GM12878 (cell line): ENCODE measurements at regions not wholly inside any gene's neighbourhood (a gene's known extent, or its start where the extent isn't known, plus 50 kb on each side); places are given as distances from the start of the nearest gene placed in this dataset.

ENCODE experiments used
- BCL11A ChIP-seq: IDR thresholded peaks from 2 replicates; pipeline ENCODE4 v1.6.1; 2011; ENCODE audit warnings: low read depth, low read length
- BMI1 ChIP-seq: fragments of 450-650 bp; IDR thresholded peaks from 2 replicates; pipeline ENCODE4 v1.6.1; 2016; ENCODE audit warnings: mild to moderate bottlenecking, moderate library complexity, borderline replicate concordance
- BRCA1 ChIP-seq: IDR thresholded peaks from 2 replicates; pipeline ENCODE4 v1.6.1; 2011; ENCODE audit warnings: low read depth, low read length, improper control_type of control experiment
- CHD1 ChIP-seq: IDR thresholded peaks from 2 replicates; pipeline ENCODE4 v1.6.1; 2012; ENCODE audit warnings: low read depth, low read length, improper control_type of control experiment
- CHD2 ChIP-seq: IDR thresholded peaks from 2 replicates; pipeline ENCODE4 v1.6.1; 2011; ENCODE audit warnings: low read depth, low read length, improper control_type of control experiment, borderline replicate concordance
- CREB1 ChIP-seq: IDR thresholded peaks from 2 replicates; pipeline ENCODE4 v1.6.1; 2012; ENCODE audit warnings: low read depth, mild to moderate bottlenecking, inconsistent platforms
- EZH2 ChIP-seq: IDR thresholded peaks from 2 replicates; pipeline ENCODE4 v1.6.1; 2012; ENCODE audit warnings: low read depth, mild to moderate bottlenecking, control low read depth, inconsistent platforms, low read length, borderline replicate concordance; ENCODE audit not compliant: control insufficient read depth
- FOXK2 ChIP-seq: fragments of 450-650 bp; IDR thresholded peaks from 2 replicates; pipeline ENCODE4 v1.6.1; 2017; ENCODE audit warnings: mild to moderate bottlenecking, moderate library complexity
- HDAC2 ChIP-seq: fragments of 200-600 bp; sonication (generic); IDR thresholded peaks from 2 replicates; pipeline ENCODE4 v1.6.1; 2017
- IRF3 ChIP-seq: fragments of 450-650 bp; IDR thresholded peaks from 2 replicates; pipeline ENCODE4 v1.6.1; 2014; ENCODE audit warnings: mild to moderate bottlenecking
- JUNB ChIP-seq: IDR thresholded peaks from 2 replicates; pipeline ENCODE4 v1.6.1; 2016; ENCODE audit warnings: antibody characterized with exemption, mild to moderate bottlenecking
- LARP7 ChIP-seq: fragments of 450-650 bp; IDR thresholded peaks from 2 replicates; pipeline ENCODE4 v1.6.1; 2017; ENCODE audit warnings: mild to moderate bottlenecking
- NFYB ChIP-seq: IDR thresholded peaks from 2 replicates; pipeline ENCODE4 v1.6.1; 2011; ENCODE audit warnings: low read depth, mild to moderate bottlenecking, low read length, improper control_type of control experiment, moderate library complexity; ENCODE audit not compliant: insufficient read depth
- NKRF ChIP-seq: fragments of 450-650 bp; conservative IDR thresholded peaks from 2 replicates; pipeline ENCODE4 v1.6.1; 2017; ENCODE audit warnings: mild to moderate bottlenecking, moderate library complexity
- NR2F1 ChIP-seq: fragments of 450-650 bp; conservative IDR thresholded peaks from 2 replicates; pipeline ENCODE4 v1.6.1; 2017; ENCODE audit warnings: mild to moderate bottlenecking
- PML ChIP-seq: IDR thresholded peaks from 2 replicates; pipeline ENCODE4 v1.6.1; 2012; ENCODE audit warnings: low read length, inconsistent platforms
- POLR2A ChIP-seq: IDR thresholded peaks from 2 replicates; pipeline ENCODE4 v1.6.1; 2011; ENCODE audit warnings: low read depth, mild to moderate bottlenecking, low read length
- POU2F2 ChIP-seq: IDR thresholded peaks from 3 replicates; pipeline ENCODE4 v1.6.1; 2011; ENCODE audit warnings: low read depth, mild to moderate bottlenecking, low read length, borderline replicate concordance
- PRDM15 ChIP-seq: fragments of 450-650 bp; formaldehyde crosslinking; IDR thresholded peaks from 2 replicates; pipeline ENCODE4 v1.4.0; 2020; ENCODE audit warnings: mild to moderate bottlenecking, moderate library complexity
- SKIL ChIP-seq: fragments of 450-650 bp; IDR thresholded peaks from 2 replicates; pipeline ENCODE4 v1.6.1; 2017; ENCODE audit warnings: mild to moderate bottlenecking, low read depth, inconsistent platforms; ENCODE audit not compliant: poor library complexity, severe bottlenecking
- SP1 ChIP-seq: IDR thresholded peaks from one replicate; pipeline ENCODE4 v1.6.1; 2011; ENCODE audit warnings: low read depth, low read length
- SREBF1 ChIP-seq: IDR thresholded peaks from 2 replicates; pipeline ENCODE4 v1.6.1; 2012; ENCODE audit warnings: mild to moderate bottlenecking, low read length
- TAF1 ChIP-seq: IDR thresholded peaks from 2 replicates; pipeline ENCODE4 v1.6.1; 2011; ENCODE audit warnings: mild to moderate bottlenecking, low read depth, low read length, borderline replicate concordance
- YY1 ChIP-seq: IDR thresholded peaks from 2 replicates; pipeline ENCODE4 v1.6.1; 2011; ENCODE audit warnings: low read depth, mild to moderate bottlenecking, low read length
- ZNF622 ChIP-seq: fragments of 450-650 bp; IDR thresholded peaks from 2 replicates; pipeline ENCODE4 v1.6.1; 2017; ENCODE audit warnings: mild to moderate bottlenecking, inconsistent platforms

- TF ChIP-seq CREB1 (no peak), NKRF (0 out of 2 replicates have a peak, but pooled peaks have one; percentile 18), POLR2A (peak; percentile 88), POU2F2 (peak; percentile 66; the same call in 2 of the 3 replicates), LARP7 (peak; percentile 56; the same call in 1 of the 2 replicates), TAF1 (peak; percentile 74; the same call in 1 of the 2 replicates), FOXK2 (no peak), SKIL (no peak), NR2F1 (no peak), PML (0 out of 2 replicates have a peak, but pooled peaks have one; percentile 64), PRDM15 (CRISPR knock-in tag) (no peak), BRCA1 (no peak), BCL11A (no peak), SP1 (peak; percentile 64), NFYB (peak; percentile 68; the same call in 1 of the 2 replicates), CHD1 (no peak), JUNB (no peak), EZH2 (no peak), CHD2 (no peak), ZNF622 (no peak), SREBF1 (no peak), HDAC2 (no peak), BMI1 (no peak), IRF3 (no peak), YY1 (peak; percentile 92)
These were observed 53.6 kb upstream of the ZNF254 start (continued) for GRCh38 chr19:24033301-24033962.
